MM.1S (cell line): ENCODE measurements at regions not wholly inside any gene's neighbourhood (a gene's known extent, or its start where the extent isn't known, plus 50 kb on each side); places are given as distances from the start of the nearest gene placed in this dataset.

Source experiments
- DNase-seq: peaks from one replicate; pipeline ENCODE4 v3.0.0-alpha.2; 2015
- H2AFZ ChIP-seq: fragments of 300-600 bp; sonication (generic); 2 replicates; pipeline ENCODE4 v1.6.0; 2016; ENCODE audit warnings: antibody characterized with exemption, low read length
- H3F3A ChIP-seq: fragments of 300-600 bp; sonication (generic); 2 replicates; pipeline ENCODE4 v1.6.1; 2016; ENCODE audit warnings: mild to moderate bottlenecking, antibody characterized with exemption, low read length, moderate library complexity, mixed read lengths; ENCODE audit not compliant: insufficient read depth
- H3K27ac ChIP-seq: fragments of 300-600 bp; sonication (generic); 2 replicates; pipeline ENCODE4 v1.5.1; 2016; ENCODE audit warnings: mild to moderate bottlenecking, low read length
- H3K27me3 ChIP-seq: fragments of 300-600 bp; sonication (generic); replicated peaks from 2 replicates; pipeline ENCODE4 v1.6.0; 2016; ENCODE audit warnings: low read length; ENCODE audit not compliant: insufficient read depth
- H3K36me3 ChIP-seq: fragments of 300-600 bp; sonication (generic); replicated peaks from 2 replicates; pipeline ENCODE4 v1.6.1; 2016; ENCODE audit warnings: mild to moderate bottlenecking, low read length, mixed read lengths; ENCODE audit not compliant: insufficient read depth
- H3K4me1 ChIP-seq: fragments of 300-600 bp; sonication (generic); 2 replicates; pipeline ENCODE4 v1.6.1; 2016; ENCODE audit warnings: low read length, mixed read lengths
- H3K4me2 ChIP-seq: fragments of 300-600 bp; sonication (generic); 2 replicates; pipeline ENCODE4 v1.6.0; 2016; ENCODE audit warnings: low read depth, low read length
- H3K4me3 ChIP-seq: fragments of 300-600 bp; sonication (generic); 2 replicates; pipeline ENCODE4 v1.5.1; 2016; ENCODE audit warnings: low read length, mixed read lengths
- H3K79me2 ChIP-seq: fragments of 300-600 bp; sonication (generic); 2 replicates; pipeline ENCODE4 v1.6.1; 2016; ENCODE audit warnings: mixed run types, low read length, mixed read lengths
- H3K9ac ChIP-seq: fragments of 300-600 bp; sonication (generic); 2 replicates; pipeline ENCODE4 v1.6.1; 2016; ENCODE audit warnings: low read length, mixed read lengths
- H3K9me2 ChIP-seq: fragments of 300-600 bp; sonication (generic); replicated peaks from 2 replicates; pipeline ENCODE4 v1.6.1; 2016; ENCODE audit warnings: mild to moderate bottlenecking, low read length, mixed read lengths; ENCODE audit not compliant: insufficient read depth
- H3K9me3 ChIP-seq: fragments of 300-600 bp; sonication (generic); replicated peaks from 2 replicates; pipeline ENCODE4 v1.6.1; 2016; ENCODE audit warnings: mild to moderate bottlenecking, low read length, mixed read lengths; ENCODE audit not compliant: insufficient read depth
- H4K20me1 ChIP-seq: fragments of 300-600 bp; sonication (generic); 2 replicates; pipeline ENCODE4 v1.6.1; 2016; ENCODE audit warnings: mild to moderate bottlenecking, low read length, moderate library complexity, mixed read lengths; ENCODE audit not compliant: insufficient read depth
- EZH2 ChIP-seq: fragments of 300-600 bp; sonication (generic); optimal IDR thresholded peaks from 2 replicates; pipeline ENCODE3; 2017; ENCODE audit warnings: low read depth, mild to moderate bottlenecking, antibody characterized with exemption, low read length, mixed read lengths
- EZH2phosphoT487 ChIP-seq: fragments of 300-600 bp; sonication (generic); IDR thresholded peaks from 2 replicates; pipeline ENCODE4 v1.6.1; 2018; ENCODE audit warnings: antibody characterized with exemption, low read length
- TF ChIP-seq, protein P1 (sequence below): fragments of 300-600 bp; sonication (generic); IDR thresholded peaks from 2 replicates; pipeline ENCODE4 v1.5.1; 2016; ENCODE audit warnings: antibody characterized with exemption, low read length, mixed read lengths

DNA sequence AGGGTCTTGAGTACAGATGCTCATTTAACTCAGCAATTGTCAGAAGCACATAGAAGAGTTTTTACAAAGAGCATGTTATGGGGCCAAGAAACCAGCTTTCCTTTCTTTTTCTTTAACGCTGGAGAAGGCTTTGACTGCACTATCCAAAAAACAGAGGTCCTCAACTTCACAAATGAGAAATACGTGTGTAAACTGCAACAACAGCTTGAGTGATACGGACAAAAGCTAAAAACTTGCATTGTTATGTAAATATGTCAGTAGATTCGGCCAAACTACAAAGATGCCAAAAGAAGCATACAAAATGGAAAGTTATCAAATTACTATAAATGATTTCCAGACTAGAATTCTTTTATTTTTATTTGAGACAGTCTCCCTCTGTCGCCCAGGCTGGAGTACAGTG lies 62.4 kb upstream of the C10orf90 start:
- H3K9me2 ChIP-seq, result no peaks in the 10 kb centered on the region
- no peak for DNase-seq
- no peaks in the 10 kb centered on the region for H4K20me1 ChIP-seq
- no peaks in the 10 kb centered on the region for H3K27me3 ChIP-seq
- H3K4me3 ChIP-seq, result no peak overlapping the region
- H3F3A ChIP-seq, result no peaks in the 10 kb centered on the region
- H3K4me2 ChIP-seq, result no peak overlapping the region
- no peak overlapping the region for H2AFZ ChIP-seq
- H3K79me2 ChIP-seq, result no peaks in the 10 kb centered on the region
- no peak overlapping the region for H3K27ac ChIP-seq
- H3K9me3 ChIP-seq, result no peaks in the 10 kb centered on the region
- no peak overlapping the region for H3K9ac ChIP-seq
- TF ChIP-seq EZH2phosphoT487 (no peak), EZH2 (no peak)
- TF ChIP-seq, protein P1, sequence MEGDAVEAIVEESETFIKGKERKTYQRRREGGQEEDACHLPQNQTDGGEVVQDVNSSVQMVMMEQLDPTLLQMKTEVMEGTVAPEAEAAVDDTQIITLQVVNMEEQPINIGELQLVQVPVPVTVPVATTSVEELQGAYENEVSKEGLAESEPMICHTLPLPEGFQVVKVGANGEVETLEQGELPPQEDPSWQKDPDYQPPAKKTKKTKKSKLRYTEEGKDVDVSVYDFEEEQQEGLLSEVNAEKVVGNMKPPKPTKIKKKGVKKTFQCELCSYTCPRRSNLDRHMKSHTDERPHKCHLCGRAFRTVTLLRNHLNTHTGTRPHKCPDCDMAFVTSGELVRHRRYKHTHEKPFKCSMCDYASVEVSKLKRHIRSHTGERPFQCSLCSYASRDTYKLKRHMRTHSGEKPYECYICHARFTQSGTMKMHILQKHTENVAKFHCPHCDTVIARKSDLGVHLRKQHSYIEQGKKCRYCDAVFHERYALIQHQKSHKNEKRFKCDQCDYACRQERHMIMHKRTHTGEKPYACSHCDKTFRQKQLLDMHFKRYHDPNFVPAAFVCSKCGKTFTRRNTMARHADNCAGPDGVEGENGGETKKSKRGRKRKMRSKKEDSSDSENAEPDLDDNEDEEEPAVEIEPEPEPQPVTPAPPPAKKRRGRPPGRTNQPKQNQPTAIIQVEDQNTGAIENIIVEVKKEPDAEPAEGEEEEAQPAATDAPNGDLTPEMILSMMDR, result no peak
- no peaks in the 10 kb centered on the region for H3K36me3 ChIP-seq
- no peaks in the 10 kb centered on the region for H3K4me1 ChIP-seq

DNA sequence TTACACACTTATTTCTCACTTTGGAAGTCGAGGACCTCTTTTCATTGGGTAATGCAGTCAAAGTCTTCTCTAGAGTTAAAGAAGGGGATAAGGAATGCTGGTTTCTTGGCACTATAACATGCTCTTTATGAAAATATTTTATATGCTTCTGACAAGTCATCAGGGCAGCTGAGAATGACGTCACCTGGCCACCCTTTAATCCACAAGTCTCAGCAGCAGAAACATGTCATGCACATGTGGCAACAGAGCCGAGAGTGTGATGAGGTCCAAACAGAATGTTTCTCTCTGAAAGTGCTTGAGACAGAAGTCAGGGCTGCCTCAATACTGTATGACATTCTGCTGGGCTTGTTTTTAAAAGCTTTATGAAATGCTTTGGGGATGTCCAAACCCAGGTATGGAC lies 63.5 kb upstream of the C10orf90 start:
- Histone ChIP-seq H3K27me3 (no peaks in the 10 kb centered on the region), H3F3A (no peaks in the 10 kb centered on the region), H3K27ac (no peak overlapping the region), H3K36me3 (no peaks in the 10 kb centered on the region), H3K4me1 (no peaks in the 10 kb centered on the region), H4K20me1 (no peaks in the 10 kb centered on the region), H3K4me2 (no peak overlapping the region), H3K9me3 (no peaks in the 10 kb centered on the region), H3K4me3 (no peak overlapping the region), H3K79me2 (no peaks in the 10 kb centered on the region), H3K9ac (no peak overlapping the region), H3K9me2 (no peaks in the 10 kb centered on the region), H2AFZ (no peak overlapping the region)
- TF ChIP-seq EZH2 (no peak), EZH2phosphoT487 (no peak)
- TF ChIP-seq, protein P1, result no peak
- no peak for DNase-seq

DNA sequence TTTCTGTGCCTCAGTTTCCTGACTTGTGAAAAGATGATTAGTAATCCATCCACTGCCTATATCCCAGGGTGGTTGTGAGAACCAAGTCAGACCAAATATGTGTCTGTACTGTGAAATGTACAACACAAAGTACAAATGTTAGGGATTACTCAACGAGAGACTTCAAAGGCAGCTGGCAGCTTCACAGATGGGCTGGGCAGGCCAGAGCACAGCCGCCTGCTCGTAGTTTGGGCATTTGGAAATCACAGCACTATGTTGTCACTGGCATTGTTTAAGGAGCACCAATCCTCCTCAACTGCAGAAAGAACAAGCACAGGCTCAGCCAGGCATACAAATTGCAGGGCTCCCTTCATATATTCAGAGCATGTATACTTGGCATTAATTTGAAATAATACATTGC lies 64.5 kb upstream of the C10orf90 start:
- Histone ChIP-seq H3K4me1 (no peaks in the 10 kb centered on the region), H3K27me3 (no peaks in the 10 kb centered on the region), H3K4me2 (no peak overlapping the region), H3K9ac (no peak overlapping the region), H3K9me2 (no peaks in the 10 kb centered on the region), H3F3A (no peaks in the 10 kb centered on the region), H2AFZ (no peak overlapping the region), H4K20me1 (no peaks in the 10 kb centered on the region), H3K79me2 (no peaks in the 10 kb centered on the region), H3K4me3 (no peak overlapping the region), H3K9me3 (no peaks in the 10 kb centered on the region), H3K27ac (no peak overlapping the region), H3K36me3 (no peaks in the 10 kb centered on the region)
- DNase-seq, result no peak
- TF ChIP-seq, protein P1, result no peak
- no peak for TF ChIP-seq EZH2phosphoT487
- no peak for TF ChIP-seq EZH2
